WERI-Rb-1 (cell line): ENCODE measurements at regions not wholly inside any gene's neighbourhood (a gene's known extent, or its start where the extent isn't known, plus 50 kb on each side); places are given as distances from the start of the nearest gene placed in this dataset.
"Not testable (repeated sequence)": the region's sequence is repeated elsewhere in the genome, so short reads cannot be mapped to it uniquely, and the experiment has no call there.

ENCODE experiments used
- DNase-seq: peaks from one replicate; pipeline ENCODE4 v3.0.0-alpha.2; 2020
- H3K27ac ChIP-seq: fragments of 250-450 bp; sonication (Bioruptor Pico); 2 replicates; pipeline ENCODE4 v1.5.1; 2020; ENCODE audit warnings: mild to moderate bottlenecking, moderate library complexity
- H3K27me3 ChIP-seq: fragments of 250-450 bp; sonication (Bioruptor Pico); 2 replicates; pipeline ENCODE4 v1.5.1; 2021; ENCODE audit warnings: mild to moderate bottlenecking, low read depth, moderate library complexity; ENCODE audit not compliant: insufficient read depth, severe bottlenecking
- H3K36me3 ChIP-seq: fragments of 250-450 bp; sonication (Bioruptor Pico); 2 replicates; pipeline ENCODE4 v1.5.1; 2020; ENCODE audit warnings: mild to moderate bottlenecking, moderate library complexity
- H3K4me3 ChIP-seq: 2 replicates; pipeline ENCODE4 v1.5.1; 2011; ENCODE audit warnings: low read depth, mild to moderate bottlenecking, control low read depth, low read length
- H3K9me3 ChIP-seq: fragments of 250-450 bp; sonication (Bioruptor Pico); 2 replicates; pipeline ENCODE4 v1.5.1; 2021; ENCODE audit warnings: mild to moderate bottlenecking, moderate library complexity; ENCODE audit not compliant: severe bottlenecking
- TF ChIP-seq, protein P1 (sequence below): IDR thresholded peaks from 2 replicates; pipeline ENCODE4 v1.5.1; 2011; ENCODE audit warnings: low read depth, mild to moderate bottlenecking, control low read depth, inconsistent platforms, low read length

DNA sequence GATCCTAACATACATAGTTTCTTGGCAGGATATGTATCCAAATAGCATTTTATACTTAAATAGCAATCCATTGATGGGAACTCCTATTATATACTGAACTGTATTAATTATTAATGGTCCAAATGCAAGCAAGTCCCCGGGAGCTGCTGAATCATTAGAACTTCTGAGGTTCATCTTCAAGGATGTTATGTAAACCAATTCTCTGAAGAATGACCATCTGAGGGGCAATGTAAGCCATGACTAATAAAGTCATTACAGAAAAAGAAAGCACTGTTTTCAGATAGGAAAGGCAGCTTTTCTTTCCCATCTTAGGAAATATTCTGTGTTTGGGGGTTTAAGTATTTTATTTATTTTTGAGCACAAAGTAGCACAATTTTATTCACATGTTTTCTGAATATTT lies 166.1 kb upstream of the SLC16A7 start:
- H3K4me3 ChIP-seq: no peak overlapping the region
- H3K9me3 ChIP-seq: no peaks in the 10 kb centered on the region
- DNase-seq: no peak
- no peaks in the 10 kb centered on the region for H3K27me3 ChIP-seq
- TF ChIP-seq, protein P1, sequence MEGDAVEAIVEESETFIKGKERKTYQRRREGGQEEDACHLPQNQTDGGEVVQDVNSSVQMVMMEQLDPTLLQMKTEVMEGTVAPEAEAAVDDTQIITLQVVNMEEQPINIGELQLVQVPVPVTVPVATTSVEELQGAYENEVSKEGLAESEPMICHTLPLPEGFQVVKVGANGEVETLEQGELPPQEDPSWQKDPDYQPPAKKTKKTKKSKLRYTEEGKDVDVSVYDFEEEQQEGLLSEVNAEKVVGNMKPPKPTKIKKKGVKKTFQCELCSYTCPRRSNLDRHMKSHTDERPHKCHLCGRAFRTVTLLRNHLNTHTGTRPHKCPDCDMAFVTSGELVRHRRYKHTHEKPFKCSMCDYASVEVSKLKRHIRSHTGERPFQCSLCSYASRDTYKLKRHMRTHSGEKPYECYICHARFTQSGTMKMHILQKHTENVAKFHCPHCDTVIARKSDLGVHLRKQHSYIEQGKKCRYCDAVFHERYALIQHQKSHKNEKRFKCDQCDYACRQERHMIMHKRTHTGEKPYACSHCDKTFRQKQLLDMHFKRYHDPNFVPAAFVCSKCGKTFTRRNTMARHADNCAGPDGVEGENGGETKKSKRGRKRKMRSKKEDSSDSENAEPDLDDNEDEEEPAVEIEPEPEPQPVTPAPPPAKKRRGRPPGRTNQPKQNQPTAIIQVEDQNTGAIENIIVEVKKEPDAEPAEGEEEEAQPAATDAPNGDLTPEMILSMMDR: no peak
- no peaks in the 10 kb centered on the region for H3K36me3 ChIP-seq
- no peak overlapping the region for H3K27ac ChIP-seq

DNA sequence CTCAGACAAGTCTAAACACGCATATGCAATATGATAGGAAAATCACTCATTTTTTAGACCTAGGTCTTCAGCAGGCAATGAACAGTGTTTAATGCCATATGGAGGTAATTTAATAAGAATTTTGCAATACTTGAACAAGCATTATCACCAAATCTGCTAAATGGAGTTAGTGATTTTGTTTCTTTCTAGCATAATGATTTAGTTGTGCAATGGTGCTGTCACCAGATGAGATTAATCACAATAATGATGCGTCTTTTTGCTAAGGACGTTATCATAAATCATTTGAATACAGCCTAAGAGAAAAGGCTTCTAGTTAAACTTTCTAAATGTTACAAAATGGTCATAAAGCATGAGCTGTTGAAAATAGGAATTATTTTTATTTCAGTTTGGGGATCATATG lies 170.0 kb upstream of the SLC16A7 start:
- Histone ChIP-seq H3K27me3 (no peaks in the 10 kb centered on the region), H3K36me3 (no peaks in the 10 kb centered on the region), H3K4me3 (no peak overlapping the region), H3K9me3 (no peaks in the 10 kb centered on the region), H3K27ac (no peak overlapping the region)
- TF ChIP-seq, protein P1: no peak
- no peak for DNase-seq

DNA sequence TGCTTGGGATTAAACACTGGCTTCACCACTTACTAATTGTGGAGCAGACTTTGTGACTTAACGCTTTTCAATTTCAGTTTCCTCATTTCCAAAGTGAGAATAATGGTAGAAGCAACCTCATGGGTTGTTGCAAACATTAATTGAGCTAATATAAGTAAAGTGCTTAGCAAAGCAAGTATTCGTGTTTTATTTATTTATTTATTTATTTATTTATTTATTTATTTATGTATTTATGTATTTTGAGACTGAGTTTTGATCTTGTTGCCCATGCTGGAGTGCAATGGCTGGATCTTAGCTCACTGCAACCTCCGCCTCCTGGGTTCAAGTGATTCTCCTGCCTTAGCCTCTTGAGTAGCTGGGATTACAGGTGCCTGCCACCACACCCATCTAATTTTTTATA lies 171.2 kb upstream of the SLC16A7 start:
- H3K4me3 ChIP-seq, H3K9me3 ChIP-seq, DNase-seq, H3K27me3 ChIP-seq, H3K27ac ChIP-seq, H3K36me3 ChIP-seq: not testable (repeated sequence)

DNA sequence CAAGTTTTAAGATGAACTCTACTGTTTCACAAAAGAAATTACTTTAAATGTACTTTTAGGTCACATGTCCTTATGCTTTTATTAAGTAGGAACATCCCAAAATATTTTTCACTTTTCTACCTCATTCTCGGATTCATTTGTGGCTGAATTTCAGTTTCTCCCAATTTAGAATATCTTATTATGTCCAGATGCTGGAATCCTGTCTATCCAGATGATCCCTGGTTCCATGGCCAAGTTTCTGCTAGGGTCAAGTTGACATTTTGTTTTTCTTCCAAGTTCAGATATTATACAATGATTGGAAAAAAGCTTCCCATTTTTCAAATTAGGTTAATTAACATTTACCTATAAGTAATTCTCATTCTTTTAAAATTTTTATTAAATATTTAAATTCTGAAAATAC lies 181.8 kb upstream of the SLC16A7 start:
- TF ChIP-seq, protein P1: no peak
- no peak overlapping the region for H3K4me3 ChIP-seq
- H3K27me3 ChIP-seq: no peaks in the 10 kb centered on the region
- no peaks in the 10 kb centered on the region for H3K9me3 ChIP-seq
- no peak overlapping the region for H3K27ac ChIP-seq
- H3K36me3 ChIP-seq: no peaks in the 10 kb centered on the region
- DNase-seq: no peak

DNA sequence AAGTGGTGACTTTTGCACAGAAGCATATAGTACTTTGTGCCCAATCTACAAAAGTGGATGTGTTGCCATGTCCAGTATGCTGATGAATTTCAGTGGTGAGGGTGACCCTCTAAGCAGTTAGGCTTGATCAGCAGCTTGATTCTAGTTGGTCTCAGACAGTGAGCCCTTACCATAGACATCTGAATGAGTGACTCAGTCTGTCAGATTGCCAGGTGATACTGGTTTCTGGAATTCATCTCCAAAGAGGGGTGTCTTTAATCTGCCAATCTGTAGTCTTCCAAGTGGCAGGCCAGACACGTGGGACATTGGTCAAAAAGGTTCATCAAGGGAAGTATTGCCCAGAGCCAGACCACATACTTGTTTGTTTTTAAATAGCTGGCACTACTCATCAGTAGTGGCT lies 187.4 kb upstream of the SLC16A7 start:
- Histone ChIP-seq H3K27me3 (no peaks in the 10 kb centered on the region), H3K36me3 (no peaks in the 10 kb centered on the region), H3K4me3 (no peak overlapping the region), H3K9me3 (no peaks in the 10 kb centered on the region), H3K27ac (no peak overlapping the region)
- no peak for DNase-seq
- TF ChIP-seq, protein P1: no peak

DNA sequence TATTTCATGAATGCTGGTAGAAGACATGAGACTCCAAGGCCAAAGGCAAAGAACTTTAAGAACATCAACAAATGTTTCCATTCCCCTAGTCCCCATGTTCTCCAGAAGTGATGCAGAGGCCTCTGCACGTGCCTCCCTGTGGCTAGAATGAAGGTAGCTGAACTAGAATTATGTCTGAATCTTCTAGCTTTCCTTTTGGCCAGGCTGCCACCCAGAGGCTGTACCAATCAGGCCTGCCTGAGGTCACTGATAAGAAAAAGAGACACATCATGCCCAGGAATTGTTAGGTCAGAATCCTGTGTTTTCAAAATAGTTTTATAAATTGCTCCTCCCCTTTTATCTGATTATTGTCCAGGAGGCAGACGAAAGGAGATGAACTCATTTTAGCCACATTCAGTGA lies 188.0 kb upstream of the SLC16A7 start:
- TF ChIP-seq, protein P1: no peak
- Histone ChIP-seq H3K27me3 (no peaks in the 10 kb centered on the region), H3K4me3 (no peak overlapping the region), H3K36me3 (no peaks in the 10 kb centered on the region), H3K9me3 (no peaks in the 10 kb centered on the region), H3K27ac (no peak overlapping the region)
- no peak for DNase-seq
